Suprapubic skin (tissue), 4 donors: ENCODE measurements at regions not wholly inside any gene's neighbourhood (a gene's known extent, or its start where the extent isn't known, plus 50 kb on each side); places are given as distances from the start of the nearest gene placed in this dataset.

Source experiments
- CTCF ChIP-seq, 2 donors: fragments of 200-600 bp in 1 of 2; fragments of 450-650 bp in 1 of 2; sonication (generic) in 1 of 2; IDR thresholded peaks; one replicate each; pipeline ENCODE4 v1.5.1; 2016 to 2019; ENCODE audit warnings: antibody characterized with exemption in 2 of 2, mild to moderate bottlenecking in 1 of 2, moderate library complexity in 1 of 2
- EP300 ChIP-seq: sonication (generic); formaldehyde crosslinking; IDR thresholded peaks from one replicate; pipeline ENCODE4 v1.6.1; 2017; ENCODE audit warnings: antibody characterized with exemption
- POLR2A ChIP-seq, 2 donors: fragments of 450-650 bp; IDR thresholded peaks; one replicate each; pipeline ENCODE4 v1.6.1; 2017; ENCODE audit warnings: antibody characterized with exemption in 2 of 2, mild to moderate bottlenecking in 2 of 2, moderate library complexity in 2 of 2
- POLR2AphosphoS5 ChIP-seq, 3 donors: sonication (generic); formaldehyde crosslinking; IDR thresholded peaks; one replicate each; pipeline ENCODE4 v1.6.1; 2017; ENCODE audit warnings: antibody characterized with exemption in 3 of 3

GRCh38 chr16:16924613-16925012 lies 545.7 kb downstream of the NPIPA7 start:
- no peak for TF ChIP-seq CTCF (IDR thresholded peaks at IDR 0.05)
- TF ChIP-seq POLR2A (IDR thresholded peaks at IDR 0.05) = no peak
- no peak for TF ChIP-seq POLR2AphosphoS5 (IDR thresholded peaks at IDR 0.05)
- TF ChIP-seq EP300 = no peak
